ENCODE measurements at regions not wholly inside any gene's neighbourhood (a gene's known extent, or its start where the extent isn't known, plus 50 kb on each side); places are given as distances from the start of the nearest gene placed in this dataset.

DNA sequence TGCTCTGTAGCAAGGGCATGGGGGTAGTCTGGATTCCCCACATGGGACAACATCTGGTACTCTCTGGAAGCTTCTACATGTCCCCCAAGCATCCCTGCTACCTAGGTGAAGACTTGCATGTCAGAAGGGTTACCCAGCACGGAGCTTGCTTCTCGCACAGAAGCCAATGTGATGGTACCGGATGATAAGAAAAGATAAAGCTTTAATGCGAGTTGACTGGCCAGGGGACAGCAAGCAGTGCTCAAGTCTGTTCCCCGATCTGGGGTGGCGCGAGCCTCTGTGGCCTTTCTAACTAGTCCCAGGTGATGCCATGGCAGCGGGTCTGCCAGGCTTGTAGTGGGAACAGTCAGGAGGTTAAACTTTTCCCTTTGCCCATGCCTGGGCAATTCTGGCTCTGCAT is 70.0 kb upstream of the TIAM2 start (continued):
- no peak for TF ChIP-seq BCL11A (IDR thresholded peaks at IDR 0.05; ENCODE audit: low read depth in 2 of 2, low read length in 2 of 2)
- no peak for TF ChIP-seq POU5F1 (IDR thresholded peaks at IDR 0.05; ENCODE audit: low read depth, low read length)
- no peak for TF ChIP-seq GABPA (IDR thresholded peaks at IDR 0.05; ENCODE audit: borderline replicate concordance, insufficient read depth, low read length)
- no peak for TF ChIP-seq RFX5 (IDR thresholded peaks at IDR 0.05; ENCODE audit: borderline replicate concordance, low read depth, low read length)
- TF ChIP-seq, protein P1, sequence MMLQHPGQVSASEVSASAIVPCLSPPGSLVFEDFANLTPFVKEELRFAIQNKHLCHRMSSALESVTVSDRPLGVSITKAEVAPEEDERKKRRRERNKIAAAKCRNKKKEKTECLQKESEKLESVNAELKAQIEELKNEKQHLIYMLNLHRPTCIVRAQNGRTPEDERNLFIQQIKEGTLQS (IDR thresholded peaks at IDR 0.05; ENCODE audit: insufficient read depth, low read depth, low read length) = no peak
- TF ChIP-seq NRF1 (IDR thresholded peaks at IDR 0.05; ENCODE audit: low read depth, low read length) = no peak
- TF ChIP-seq GTF2F1 (IDR thresholded peaks at IDR 0.05; ENCODE audit: borderline replicate concordance, low read depth, low read length) = no peak

Measured in H1 (cell line).